H1 (cell line): ENCODE measurements at regions not wholly inside any gene's neighbourhood (a gene's known extent, or its start where the extent isn't known, plus 50 kb on each side); places are given as distances from the start of the nearest gene placed in this dataset.

Experiments
- CTCF ChIA-PET: fragments of 300-600 bp; sonication (Branson Sonifier 250); formaldehyde crosslinking; loops from one replicate; lab custom pipeline; 2021; ENCODE audit not compliant: partially characterized antibody; lab: Charles Lee
- POLR2A ChIA-PET: fragments of 300-600 bp; sonication (Branson Sonifier 250); formaldehyde crosslinking; loops from one replicate; lab custom pipeline; 2021; ENCODE audit warnings: inconsistent platforms; ENCODE audit not compliant: partially characterized antibody; lab: Charles Lee
- DNase-seq, 2 experiments: peaks; one replicate each; pipeline versions ENCODE4 v3.0.0 to v3.0.0-alpha.2; 2010 to 2022; ENCODE audit warnings: low spot score in 2 of 2, low read depth in 1 of 2, mixed read lengths in 1 of 2
- FAIRE-seq: peaks from 2 replicates; lab custom pipeline; 2011; peaks lifted over from hg19 to GRCh38; lab: Jason Lieb, UNC
- H2AFZ ChIP-seq: 2 replicates; pipeline ENCODE4 v1.8.1; 2012; ENCODE audit warnings: low read length, inconsistent platforms
- H2AK5ac ChIP-seq: 2 replicates; pipeline ENCODE4 v1.6.1; 2013; ENCODE audit warnings: low read depth, low read length
- H2BK120ac ChIP-seq: replicated peaks from 2 replicates; pipeline ENCODE3; 2013; ENCODE audit warnings: low read depth, low read length, inconsistent platforms
- H2BK12ac ChIP-seq: 2 replicates; pipeline ENCODE4 v1.6.1; 2013; ENCODE audit warnings: low read depth, low read length
- H2BK15ac ChIP-seq: 2 replicates; pipeline ENCODE4 v1.6.1; 2013; ENCODE audit warnings: low read length
- H2BK20ac ChIP-seq: 2 replicates; pipeline ENCODE4 v1.6.1; 2013; ENCODE audit warnings: low read length
- H2BK5ac ChIP-seq: 2 replicates; pipeline ENCODE4 v1.6.1; 2013; ENCODE audit warnings: low read depth, low read length
- H3K14ac ChIP-seq: 2 replicates; pipeline ENCODE4 v1.6.1; 2013; ENCODE audit warnings: inconsistent platforms; ENCODE audit not compliant: insufficient read length
- H3K18ac ChIP-seq: 2 replicates; pipeline ENCODE4 v1.6.1; 2013; ENCODE audit warnings: low read length; ENCODE audit errors: extremely low read depth
- H3K23ac ChIP-seq: 2 replicates; pipeline ENCODE4 v1.6.1; 2013; ENCODE audit warnings: inconsistent platforms; ENCODE audit not compliant: insufficient read length
- H3K23me2 ChIP-seq: 2 replicates; pipeline ENCODE4 v1.6.1; 2013; ENCODE audit warnings: low read depth, low read length
- H3K27ac ChIP-seq: 2 replicates; pipeline ENCODE4 v1.6.1; 2011; ENCODE audit warnings: low read depth, low read length, inconsistent platforms
- H3K27me3 ChIP-seq, 4 experiments: replicated peaks in 1 of 4; 1 replicate in 1 of 4; 2 replicates in 3 of 4; pipeline versions ENCODE4 v1.6.1 to v1.8.1; 2011 to 2013; ENCODE audit warnings: low read length in 3 of 4, mild to moderate bottlenecking in 3 of 4, inconsistent platforms in 2 of 4, mixed read lengths in 2 of 4, moderate library complexity in 1 of 4; ENCODE audit not compliant: control insufficient read depth in 3 of 4, insufficient read depth in 3 of 4; ENCODE audit errors: extremely low read depth in 1 of 4
- H3K36me3 ChIP-seq, 4 experiments: 2 replicates each; pipeline versions ENCODE4 v1.6.1 to v1.8.1; 2011 to 2013; ENCODE audit warnings: mild to moderate bottlenecking in 4 of 4, low read length in 3 of 4, moderate library complexity in 2 of 4, control low read depth in 1 of 4, inconsistent platforms in 1 of 4; ENCODE audit not compliant: insufficient read depth in 4 of 4, control insufficient read depth in 2 of 4
- H3K4ac ChIP-seq: replicated peaks from 2 replicates; pipeline ENCODE3; 2013; ENCODE audit warnings: low read length, low read depth, mixed read lengths, inconsistent platforms; ENCODE audit not compliant: insufficient read length
- H3K4me1 ChIP-seq, 4 experiments: replicated peaks in 1 of 4; 1 replicate in 1 of 4; 2 replicates in 3 of 4; pipeline versions ENCODE4 v1.6.1 to v1.8.1; 2011 to 2013; ENCODE audit warnings: low read length in 3 of 4, inconsistent platforms in 2 of 4, mixed read lengths in 1 of 4; ENCODE audit not compliant: insufficient read depth in 4 of 4, control insufficient read depth in 3 of 4
- H3K4me2 ChIP-seq, 2 experiments: 2 replicates each; pipeline versions ENCODE4 v1.6.1 to v1.8.1; 2011 to 2013; ENCODE audit warnings: low read depth in 2 of 2, low read length in 2 of 2, control low read depth in 1 of 2, inconsistent platforms in 1 of 2, mild to moderate bottlenecking in 1 of 2; ENCODE audit not compliant: insufficient read depth in 1 of 2
- H3K4me3 ChIP-seq, 4 experiments: fragments of 200-600, 300-600 bp in 1 of 4; sonication (generic), shearing (Covaris generic), sonication (Bioruptor Twin) in 1 of 4; 2 replicates each; pipeline versions ENCODE4 v1.5.1 to v1.8.1; 2011 to 2016; ENCODE audit warnings: low read length in 4 of 4, low read depth in 3 of 4, control low read depth in 2 of 4, inconsistent platforms in 2 of 4, mild to moderate bottlenecking in 2 of 4, mixed read lengths in 1 of 4, moderate library complexity in 1 of 4; ENCODE audit not compliant: insufficient read depth in 2 of 4; ENCODE audit errors: extremely low read depth in 1 of 4
- H3K56ac ChIP-seq: replicated peaks from 2 replicates; pipeline ENCODE3; 2013; ENCODE audit warnings: low read depth, mild to moderate bottlenecking, mixed read lengths, low read length, inconsistent platforms; ENCODE audit not compliant: insufficient read length
- H3K79me1 ChIP-seq: 2 replicates; pipeline ENCODE4 v1.6.1; 2013; ENCODE audit warnings: low read depth, low read length, control low read depth
- H3K79me2 ChIP-seq, 2 experiments: 2 replicates each; pipeline versions ENCODE4 v1.6.1 to v1.8.1; 2012 to 2013; ENCODE audit warnings: low read length in 2 of 2, mild to moderate bottlenecking in 2 of 2, inconsistent platforms in 1 of 2; ENCODE audit not compliant: insufficient read depth in 2 of 2, control insufficient read depth in 1 of 2
- H3K9ac ChIP-seq, 4 experiments: replicated peaks in 1 of 4; 1 replicate in 1 of 4; 2 replicates in 3 of 4; pipeline versions ENCODE4 v1.6.1 to v1.8.1; 2011 to 2013; ENCODE audit warnings: low read depth in 3 of 4, low read length in 3 of 4, control low read depth in 2 of 4, mild to moderate bottlenecking in 2 of 4, moderate library complexity in 2 of 4, inconsistent platforms in 1 of 4; ENCODE audit errors: extremely low read depth in 1 of 4
- H3K9me3 ChIP-seq, 2 experiments: 2 replicates each; pipeline versions ENCODE4 v1.6.1 to v1.8.1; 2012 to 2013; ENCODE audit warnings: mild to moderate bottlenecking in 2 of 2, moderate library complexity in 2 of 2, control low read depth in 1 of 2, inconsistent platforms in 1 of 2, low read depth in 1 of 2, low read length in 1 of 2, mixed read lengths in 1 of 2; ENCODE audit not compliant: insufficient read depth in 2 of 2
- H4K20me1 ChIP-seq, 2 experiments: replicated peaks in 1 of 2; 2 replicates each; pipeline versions ENCODE3 to v1.8.1; 2011 to 2013; ENCODE audit warnings: inconsistent platforms in 2 of 2, low read length in 2 of 2, mild to moderate bottlenecking in 1 of 2; ENCODE audit not compliant: insufficient read depth in 2 of 2, control insufficient read depth in 1 of 2
- H4K5ac ChIP-seq: 2 replicates; pipeline ENCODE4 v1.6.1; 2013; ENCODE audit warnings: low read length, low read depth, mixed read lengths, inconsistent platforms; ENCODE audit not compliant: insufficient read length
- H4K8ac ChIP-seq: 2 replicates; pipeline ENCODE4 v1.8.0; 2013; ENCODE audit warnings: mild to moderate bottlenecking, moderate library complexity, low read length, inconsistent platforms; ENCODE audit not compliant: insufficient read depth; ENCODE audit errors: extremely low read depth
- H4K91ac ChIP-seq: replicated peaks from 2 replicates; pipeline ENCODE3; 2013; ENCODE audit warnings: low read length, mixed read lengths, inconsistent platforms; ENCODE audit not compliant: insufficient read length
- JUND ChIP-seq: IDR thresholded peaks from 2 replicates; pipeline ENCODE4 v1.6.1; 2011; ENCODE audit warnings: mild to moderate bottlenecking, improper control_type of control experiment, low read length
- KDM4A ChIP-seq: IDR thresholded peaks from one replicate; pipeline ENCODE4 v1.7.1; 2012; ENCODE audit warnings: low read depth, mild to moderate bottlenecking, moderate library complexity, low read length, inconsistent platforms; ENCODE audit not compliant: severe bottlenecking
- WGBS, 2 experiments: shearing (Covaris generic) in 1 of 2; methylation state at CpG; one replicate each; pipeline versions ENCODE4 v1.1.6 to v1.1.7; 2013 to 2015; ENCODE audit warnings: low lambda C conversion rate in 2 of 2, mixed read lengths in 2 of 2, inconsistent platforms in 1 of 2, low coverage in 1 of 2, missing lambda C conversion rate in 1 of 2; ENCODE audit not compliant: insufficient replicate concordance in 2 of 2, insufficient coverage in 1 of 2, insufficient read length in 1 of 2; ENCODE audit errors: extremely low coverage in 1 of 2, missing lambda C conversion rate in 1 of 2; 5-methylcytosine and 5-hydroxymethylcytosine counted together

GRCh38 chr12:66742508-66743367 is 63.9 kb upstream of the GRIP1 start:
- Histone ChIP-seq H3K23me2 (no peaks in the 10 kb centered on the region), H3K36me3 (no peaks in the 10 kb centered on the region), H3K18ac (no peak overlapping the region), H2AK5ac (no peak overlapping the region), H2BK5ac (no peak overlapping the region), H3K27ac (no peak overlapping the region), H3K27me3 (peaks cover 0 to 1% (median 0%) of the 10 kb centered on the region in 4 experiments; a peak in 1 of 7 replicates), H4K8ac (no peak overlapping the region), H3K9ac (no peak overlapping the region), H3K9me3 (no peaks in the 10 kb centered on the region), H3K4me3 (no peak overlapping the region), H4K91ac (no peak overlapping the region), H2BK20ac (no peak overlapping the region), H2AFZ (no peak overlapping the region), H3K79me2 (no peaks in the 10 kb centered on the region), H2BK15ac (no peak overlapping the region), H2BK120ac (no peak overlapping the region), H3K4me1 (peaks cover 0 to 3% (median 0%) of the 10 kb centered on the region in 4 experiments; a peak in 1 of 7 replicates), H3K14ac (no peak overlapping the region), H3K4me2 (no peak overlapping the region), H3K4ac (no peak overlapping the region), H2BK12ac (no peak overlapping the region), H3K79me1 (no peaks in the 10 kb centered on the region), H3K23ac (no peak overlapping the region), H4K20me1 (no peaks in the 10 kb centered on the region), H4K5ac (no peak overlapping the region), H3K56ac (no peak overlapping the region)
- FAIRE-seq: no peak
- ChIA-PET POLR2A (interaction anchor here (0.9 kb wide), 1 partner anchor 526 kb away, joined by 3 read pairs; no protein-coding TSS in a partner anchor), CTCF (interaction anchor here (0.6 to 1.3 kb wide), 2 partner anchors 12 to 692 kb away, joined by 3 read pairs; no protein-coding TSS in a partner anchor)
- DNase-seq: no peak
- no peak for TF ChIP-seq JUND
- no peak for TF ChIP-seq KDM4A
- WGBS, 2 experiments: 84% methylated on average over 2 of the region's 2 CpGs; no CpG with 5 or more reads in 1 of the 2 experiments
